Ishikawa (cell line): ENCODE measurements at regions not wholly inside any gene's neighbourhood (a gene's known extent, or its start where the extent isn't known, plus 50 kb on each side); places are given as distances from the start of the nearest gene placed in this dataset.
A peak's percentile ranks its signal among the peaks of the same experiment; 100 is the strongest.

ENCODE experiments used
- CEBPB ChIP-seq: IDR thresholded peaks from 2 replicates; pipeline ENCODE4 v1.6.1; 2012
- CREB1 ChIP-seq: IDR thresholded peaks from 2 replicates; pipeline ENCODE4 v1.6.1; 2012; ENCODE audit warnings: low read depth
- EGR1 ChIP-seq: IDR thresholded peaks from 2 replicates; pipeline ENCODE4 v1.6.1; 2012
- EP300 ChIP-seq: IDR thresholded peaks from 2 replicates; pipeline ENCODE4 v1.6.1; 2012; ENCODE audit warnings: borderline replicate concordance
- FOXM1 ChIP-seq: IDR thresholded peaks from 2 replicates; pipeline ENCODE4 v1.6.1; 2012; ENCODE audit warnings: low read depth, borderline replicate concordance
- NFIC ChIP-seq: IDR thresholded peaks from 2 replicates; pipeline ENCODE4 v1.6.1; 2012
- RAD21 ChIP-seq: IDR thresholded peaks from 2 replicates; pipeline ENCODE4 v1.6.1; 2012; ENCODE audit warnings: low read depth
- TAF1 ChIP-seq: IDR thresholded peaks from 2 replicates; pipeline ENCODE4 v1.6.1; 2012; ENCODE audit warnings: low read depth, mild to moderate bottlenecking
- TCF12 ChIP-seq: IDR thresholded peaks from 2 replicates; pipeline ENCODE4 v1.6.1; 2012; ENCODE audit warnings: low read depth
- TEAD4 ChIP-seq: IDR thresholded peaks from 2 replicates; pipeline ENCODE4 v1.6.1; 2012
- YY1 ChIP-seq: IDR thresholded peaks from 2 replicates; pipeline ENCODE4 v1.6.1; 2012; ENCODE audit warnings: low read depth
- ZBTB7A ChIP-seq: IDR thresholded peaks from 2 replicates; pipeline ENCODE4 v1.6.1; 2012; ENCODE audit warnings: low read depth
- TF ChIP-seq, protein P1 (sequence below): IDR thresholded peaks from 2 replicates; pipeline ENCODE4 v1.6.1; 2012; ENCODE audit warnings: low read depth, mild to moderate bottlenecking
- TF ChIP-seq, protein P2 (sequence below): IDR thresholded peaks from 2 replicates; pipeline ENCODE4 v1.6.1; 2012
- TF ChIP-seq, protein P3 (sequence below): IDR thresholded peaks from 2 replicates; pipeline ENCODE4 v1.6.1; 2012

DNA sequence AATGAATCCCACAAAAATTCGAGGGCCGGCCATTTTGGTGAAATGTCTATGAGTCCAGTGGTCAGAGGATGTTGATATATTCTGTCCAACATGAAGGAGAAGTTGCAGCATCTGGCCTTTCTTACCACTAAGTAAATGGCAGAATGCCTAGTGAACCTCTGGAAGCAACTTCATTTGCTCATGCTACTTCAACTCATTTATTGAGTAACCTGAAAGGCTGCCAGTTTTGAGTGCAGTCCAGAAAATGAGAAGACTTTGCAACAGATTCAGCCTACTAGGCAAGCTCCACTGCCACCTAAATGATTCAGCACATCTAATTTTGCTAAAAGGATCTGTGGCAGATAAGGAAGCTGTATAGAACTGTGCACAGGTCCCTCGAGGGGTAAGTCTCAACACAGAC, 265.0 kb downstream of the OPA1 start:
- TF ChIP-seq NFIC (no peak), TEAD4 (no peak), EP300 (no peak), ZBTB7A (no peak)
- TF ChIP-seq, protein P1, sequence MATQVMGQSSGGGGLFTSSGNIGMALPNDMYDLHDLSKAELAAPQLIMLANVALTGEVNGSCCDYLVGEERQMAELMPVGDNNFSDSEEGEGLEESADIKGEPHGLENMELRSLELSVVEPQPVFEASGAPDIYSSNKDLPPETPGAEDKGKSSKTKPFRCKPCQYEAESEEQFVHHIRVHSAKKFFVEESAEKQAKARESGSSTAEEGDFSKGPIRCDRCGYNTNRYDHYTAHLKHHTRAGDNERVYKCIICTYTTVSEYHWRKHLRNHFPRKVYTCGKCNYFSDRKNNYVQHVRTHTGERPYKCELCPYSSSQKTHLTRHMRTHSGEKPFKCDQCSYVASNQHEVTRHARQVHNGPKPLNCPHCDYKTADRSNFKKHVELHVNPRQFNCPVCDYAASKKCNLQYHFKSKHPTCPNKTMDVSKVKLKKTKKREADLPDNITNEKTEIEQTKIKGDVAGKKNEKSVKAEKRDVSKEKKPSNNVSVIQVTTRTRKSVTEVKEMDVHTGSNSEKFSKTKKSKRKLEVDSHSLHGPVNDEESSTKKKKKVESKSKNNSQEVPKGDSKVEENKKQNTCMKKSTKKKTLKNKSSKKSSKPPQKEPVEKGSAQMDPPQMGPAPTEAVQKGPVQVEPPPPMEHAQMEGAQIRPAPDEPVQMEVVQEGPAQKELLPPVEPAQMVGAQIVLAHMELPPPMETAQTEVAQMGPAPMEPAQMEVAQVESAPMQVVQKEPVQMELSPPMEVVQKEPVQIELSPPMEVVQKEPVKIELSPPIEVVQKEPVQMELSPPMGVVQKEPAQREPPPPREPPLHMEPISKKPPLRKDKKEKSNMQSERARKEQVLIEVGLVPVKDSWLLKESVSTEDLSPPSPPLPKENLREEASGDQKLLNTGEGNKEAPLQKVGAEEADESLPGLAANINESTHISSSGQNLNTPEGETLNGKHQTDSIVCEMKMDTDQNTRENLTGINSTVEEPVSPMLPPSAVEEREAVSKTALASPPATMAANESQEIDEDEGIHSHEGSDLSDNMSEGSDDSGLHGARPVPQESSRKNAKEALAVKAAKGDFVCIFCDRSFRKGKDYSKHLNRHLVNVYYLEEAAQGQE, result no peak
- TF ChIP-seq, protein P2, sequence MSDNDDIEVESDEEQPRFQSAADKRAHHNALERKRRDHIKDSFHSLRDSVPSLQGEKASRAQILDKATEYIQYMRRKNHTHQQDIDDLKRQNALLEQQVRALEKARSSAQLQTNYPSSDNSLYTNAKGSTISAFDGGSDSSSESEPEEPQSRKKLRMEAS, result no peak

DNA sequence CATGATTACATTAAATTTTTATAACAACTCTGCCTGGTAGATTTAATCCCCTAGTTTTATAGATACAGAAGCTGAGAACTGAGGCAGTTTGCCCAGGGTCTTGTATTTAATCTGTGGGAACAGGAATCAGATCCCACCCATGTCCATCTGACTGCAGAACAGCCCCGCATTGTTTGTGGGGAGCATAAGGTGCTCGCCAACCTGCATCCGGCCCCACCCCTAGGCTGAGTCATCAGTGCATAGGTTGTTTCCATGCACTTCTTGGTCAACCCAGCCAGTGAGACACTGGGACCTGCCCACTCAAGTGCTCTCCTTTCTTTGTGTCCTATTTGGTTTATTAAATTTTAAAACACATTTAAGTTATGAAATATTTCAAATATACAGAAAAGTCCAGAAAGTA, 266.2 kb downstream of the OPA1 start:
- TF ChIP-seq, protein P3, sequence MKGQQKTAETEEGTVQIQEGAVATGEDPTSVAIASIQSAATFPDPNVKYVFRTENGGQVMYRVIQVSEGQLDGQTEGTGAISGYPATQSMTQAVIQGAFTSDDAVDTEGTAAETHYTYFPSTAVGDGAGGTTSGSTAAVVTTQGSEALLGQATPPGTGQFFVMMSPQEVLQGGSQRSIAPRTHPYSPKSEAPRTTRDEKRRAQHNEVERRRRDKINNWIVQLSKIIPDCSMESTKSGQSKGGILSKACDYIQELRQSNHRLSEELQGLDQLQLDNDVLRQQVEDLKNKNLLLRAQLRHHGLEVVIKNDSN, result no peak
- 0 out of 2 replicates have a peak, but pooled peaks have one; percentile 42 for TF ChIP-seq EP300

DNA sequence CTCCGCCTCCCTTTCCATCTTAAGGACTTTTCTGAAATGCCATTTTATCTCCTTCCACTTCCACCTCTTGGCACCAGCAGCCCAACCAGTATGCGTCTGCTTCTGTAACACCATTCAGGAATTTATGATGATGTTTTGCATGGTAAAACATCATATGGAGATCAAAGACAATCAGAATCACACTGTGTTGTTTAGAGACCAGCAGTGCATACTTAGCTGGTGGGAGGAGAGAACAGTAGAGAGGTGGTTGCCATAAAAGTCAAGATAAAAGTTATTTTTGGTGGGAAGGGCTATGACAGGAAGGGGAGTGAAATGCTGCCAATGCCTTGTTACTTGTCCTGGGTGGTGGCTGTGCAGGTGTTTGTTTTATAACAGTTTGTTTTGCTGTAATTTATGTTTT, 268.0 kb downstream of the OPA1 start:
- TF ChIP-seq TAF1, result no peak
- no peak for TF ChIP-seq ZBTB7A
- no peak for TF ChIP-seq FOXM1
- no peak for TF ChIP-seq TEAD4
- no peak for TF ChIP-seq NFIC
- no peak for TF ChIP-seq EGR1
- TF ChIP-seq, protein P2, result no peak
- TF ChIP-seq EP300, result no peak
- TF ChIP-seq TCF12, result no peak
- TF ChIP-seq, protein P3, result no peak
- TF ChIP-seq, protein P1, result no peak
- TF ChIP-seq RAD21, result no peak
- no peak for TF ChIP-seq YY1
- no peak for TF ChIP-seq CREB1
- no peak for TF ChIP-seq CEBPB

DNA sequence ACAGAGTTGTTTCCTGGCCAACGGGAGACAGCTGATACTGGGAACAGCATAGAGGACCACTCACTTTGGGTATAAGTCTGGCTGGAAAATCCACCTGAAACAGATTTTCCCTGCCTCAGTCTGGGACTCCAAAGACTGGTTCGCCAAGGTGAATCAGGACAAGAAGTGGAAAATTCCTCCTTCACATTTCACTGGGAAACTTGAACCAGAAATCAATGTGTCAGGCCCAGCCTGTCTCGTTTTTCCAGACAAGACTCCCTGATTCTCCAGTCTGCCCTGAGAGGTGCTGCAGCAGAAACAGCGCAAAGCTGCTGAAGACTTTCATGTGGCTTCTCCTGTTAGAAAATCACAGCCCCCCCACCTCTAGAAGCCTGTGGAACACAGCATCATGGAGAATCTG, 269.8 kb downstream of the OPA1 start:
- TF ChIP-seq, protein P2, result no peak
- TF ChIP-seq, protein P1, result peak; percentile 5; the same call in 1 of the 2 replicates

DNA sequence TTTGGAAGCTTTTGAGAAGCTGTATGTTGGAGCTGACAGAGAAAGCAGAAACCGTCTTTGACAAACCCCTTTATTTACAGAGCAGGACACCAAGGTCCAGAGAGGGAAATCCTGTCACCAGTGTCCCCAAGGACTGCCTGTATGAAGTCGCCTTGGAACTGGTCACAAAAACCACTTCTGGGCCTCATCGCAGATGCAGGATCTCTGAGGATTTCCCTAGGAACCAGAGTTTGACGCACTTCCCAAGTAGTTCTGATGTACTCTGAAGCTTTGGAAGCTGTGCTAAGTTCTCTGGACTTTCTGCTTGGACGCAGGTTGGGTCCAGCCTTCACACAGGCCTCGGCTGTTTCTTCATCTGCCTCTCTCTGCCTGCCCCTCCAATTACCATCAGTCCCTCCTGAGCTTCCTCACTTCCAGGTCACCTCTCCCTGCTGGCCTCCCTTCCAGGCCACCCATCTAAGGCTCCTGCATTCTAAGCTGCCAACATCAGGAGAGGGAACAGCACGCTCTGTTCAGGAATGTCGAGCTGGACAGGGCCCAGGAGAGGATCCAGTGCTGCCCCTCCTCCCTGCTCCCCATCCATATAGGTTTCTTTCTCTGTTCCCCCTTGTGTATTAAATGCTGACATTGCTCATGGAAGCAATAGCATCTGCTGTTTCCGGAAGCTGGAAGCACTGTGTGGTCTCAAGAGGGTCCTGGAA, 270.8 kb downstream of the OPA1 start:
- TF ChIP-seq CREB1 (no peak), TEAD4 (peak; percentile 87)
- TF ChIP-seq, protein P1, result peak; percentile 85
